ENCODE measurements at regions not wholly inside any gene's neighbourhood (a gene's known extent, or its start where the extent isn't known, plus 50 kb on each side); places are given as distances from the start of the nearest gene placed in this dataset.

- in situ Hi-C loops (cut with MboI) = loop anchor here (10.0 kb wide), 1 partner anchor 238 kb away; no protein-coding TSS in a partner anchor
- H3K4me3 ChIP-seq = no peak overlapping the region
- DNase-seq (ENCODE audit: low read depth, low spot score) (no peak), FAIRE-seq (no peak), ATAC-seq (no peak)
- H3K4me2 ChIP-seq (ENCODE audit: control insufficient read depth, insufficient read depth) = no peak overlapping the region
- no peaks in the 10 kb centered on the region for H3K4me1 ChIP-seq (ENCODE audit: control insufficient read depth, insufficient read depth, low read length)
- H3K36me3 ChIP-seq (ENCODE audit: control insufficient read depth in 2 of 2, insufficient read depth in 2 of 2, low read length in 1 of 2) = no peaks in the 10 kb centered on the region
- POLR2A ChIA-PET = no interaction called here
- no peak overlapping the region for H3K27ac ChIP-seq (ENCODE audit: control insufficient read depth, insufficient read depth)
- H3K9ac ChIP-seq (ENCODE audit: control insufficient read depth, insufficient read depth, low read length) = no peak overlapping the region
- CTCF ChIA-PET = no interaction called here
- no peaks in the 10 kb centered on the region for H3K27me3 ChIP-seq (replicated peaks in 1 of 2; ENCODE audit: control insufficient read depth in 2 of 2, insufficient read depth in 2 of 2, low read length in 1 of 2)
- no peaks in the 10 kb centered on the region for H3K9me3 ChIP-seq (replicated peaks; ENCODE audit: control insufficient read depth, insufficient read depth, low read length)
- H4K20me1 ChIP-seq (ENCODE audit: control insufficient read depth, insufficient read depth) = no peaks in the 10 kb centered on the region
- intact Hi-C loops (cut with micrococcal nuclease; ENCODE audit: unreplicated experiment) = no loop called here
- H3K79me2 ChIP-seq (ENCODE audit: control insufficient read depth, insufficient read depth, low read length) = no peaks in the 10 kb centered on the region
- SMC1A ChIA-PET (ENCODE audit: uncharacterized antibody, unreplicated experiment) = interaction anchor here (2.2 kb wide), 1 partner anchor 10 kb away, joined by 5 read pairs; no protein-coding TSS in a partner anchor
- TF ChIP-seq ZBED1 (IDR thresholded peaks at IDR 0.05; ENCODE audit: borderline replicate concordance) = no peak
- no peak for TF ChIP-seq BHLHE40 (IDR thresholded peaks at IDR 0.05; ENCODE audit: borderline replicate concordance in 1 of 2, low read depth in 2 of 2, low read length in 1 of 2)
- TF ChIP-seq NR2C2 (IDR thresholded peaks at IDR 0.05; ENCODE audit: borderline replicate concordance, control insufficient read depth, insufficient read length, low read depth) = no peak
- no peak for TF ChIP-seq LARP7 (IDR thresholded peaks at IDR 0.05)
- TF ChIP-seq RELA (IDR thresholded peaks at IDR 0.05; ENCODE audit: borderline replicate concordance, partially characterized antibody) = no peak
- TF ChIP-seq CBX3 (IDR thresholded peaks at IDR 0.05; ENCODE audit: borderline replicate concordance, low read depth) = no peak
- TF ChIP-seq ZBTB40 (IDR thresholded peaks at IDR 0.05; ENCODE audit: borderline replicate concordance) = no peak
- no peak for TF ChIP-seq SMAD1 (IDR thresholded peaks at IDR 0.05; ENCODE audit: low read depth, partially characterized antibody)
- TF ChIP-seq POU2F2 (IDR thresholded peaks at IDR 0.05; ENCODE audit: borderline replicate concordance, low read depth, low read length) = no peak
- no peak for TF ChIP-seq RAD51 (IDR thresholded peaks at IDR 0.05)
- no peak for TF ChIP-seq EP300 (IDR thresholded peaks at IDR 0.05; ENCODE audit: borderline replicate concordance in 1 of 2, control insufficient read depth in 1 of 2, low read depth in 2 of 2, low read length in 2 of 2)
- TF ChIP-seq FOS (IDR thresholded peaks at IDR 0.05; ENCODE audit: borderline replicate concordance, extremely low read depth, insufficient read length) = no peak
- TF ChIP-seq ZNF687 (IDR thresholded peaks at IDR 0.05) = no peak
- TF ChIP-seq NFXL1 (IDR thresholded peaks at IDR 0.05; ENCODE audit: borderline replicate concordance) = no peak
- no peak for TF ChIP-seq STAT1 (conservative IDR thresholded peaks at IDR 0.05)
- WGBS (ENCODE audit: insufficient coverage, insufficient replicate concordance, low lambda C conversion rate, missing lambda C conversion rate) = 18% methylated on average over 5 of the region's 5 CpGs
- no TSS peak for BruUV-seq (replicated peaks)
- H2AFZ ChIP-seq (ENCODE audit: control insufficient read depth, low read depth, low read length) = no peak overlapping the region
- RAD21 ChIA-PET (ENCODE audit: unreplicated experiment) = no interaction called here
Observed at GRCh38 chr18:27366665-27367064, 181.6 kb upstream of the CHST9 start.

All from GM12878 (cell line).